ENCODE measurements at regions not wholly inside any gene's neighbourhood (a gene's known extent, or its start where the extent isn't known, plus 50 kb on each side); places are given as distances from the start of the nearest gene placed in this dataset.

- no peak for DNase-seq
Observed at GRCh38 chr6:145313041-145313855, 422.1 kb downstream of the EPM2A start.

GRCh38 chr6:145315982-145316600 lies 419.2 kb downstream of the EPM2A start:
- DNase-seq, result no peak

- no peak for DNase-seq
Observed at GRCh38 chr6:145318952-145319351, 416.4 kb downstream of the EPM2A start.

- no peak for DNase-seq
Observed at GRCh38 chr6:145319605-145320004, 415.7 kb downstream of the EPM2A start.

- no peak for DNase-seq
Observed at GRCh38 chr6:145323646-145324045, 411.7 kb downstream of the EPM2A start.

- no peak for DNase-seq
Observed at GRCh38 chr6:145327586-145327985, 407.7 kb downstream of the EPM2A start.

- no peak for DNase-seq
Observed at GRCh38 chr6:145329257-145329656, 406.1 kb downstream of the EPM2A start.

GRCh38 chr6:145331066-145331465 lies 404.3 kb downstream of the EPM2A start:
- DNase-seq, result no peak

GRCh38 chr6:145332011-145332410 lies 403.3 kb downstream of the EPM2A start:
- DNase-seq, result no peak

- DNase-seq, result no peak
Observed at GRCh38 chr6:145336119-145336518, 399.2 kb downstream of the EPM2A start.

- DNase-seq, result no peak
Observed at GRCh38 chr6:145339089-145339488, 396.2 kb downstream of the EPM2A start.

- DNase-seq, result no peak
Observed at GRCh38 chr6:145340256-145340655, 395.1 kb downstream of the EPM2A start.

GRCh38 chr6:145345094-145345493 lies 390.2 kb downstream of the EPM2A start:
- DNase-seq, result no peak

GRCh38 chr6:145347216-145347615 lies 388.1 kb downstream of the EPM2A start:
- no peak for DNase-seq

- DNase-seq, result no peak
Observed at GRCh38 chr6:145349950-145350510, 385.3 kb downstream of the EPM2A start.

GRCh38 chr6:145350928-145351327 lies 384.4 kb downstream of the EPM2A start:
- no peak for DNase-seq

GRCh38 chr6:145352382-145353080 lies 382.8 kb downstream of the EPM2A start:
- DNase-seq, result no peak

- DNase-seq, result no peak
Observed at GRCh38 chr6:145360865-145361264, 374.5 kb downstream of the EPM2A start.

- no peak for DNase-seq
Observed at GRCh38 chr6:145367149-145367548, 368.2 kb downstream of the EPM2A start.

- no peak for DNase-seq
Observed at GRCh38 chr6:145368075-145368474, 367.2 kb downstream of the EPM2A start.

GRCh38 chr6:145370559-145370958 lies 364.8 kb downstream of the EPM2A start:
- no peak for DNase-seq

- DNase-seq, result no peak
Observed at GRCh38 chr6:145372671-145373151, 362.6 kb downstream of the EPM2A start.

GRCh38 chr6:145373826-145374225 lies 361.5 kb downstream of the EPM2A start:
- no peak for DNase-seq

Data from NCI-H2029 treated with DMSO at 0.1 percent for 48 hours (cell line).